Type B pancreatic cell (in vitro differentiated cells): ENCODE measurements at regions not wholly inside any gene's neighbourhood (a gene's known extent, or its start where the extent isn't known, plus 50 kb on each side); places are given as distances from the start of the nearest gene placed in this dataset.

Experiments
- DNase-seq: peaks from one replicate; pipeline ENCODE4 v3.0.0; 2021; ENCODE audit warnings: mixed read lengths; ENCODE audit not compliant: unreplicated experiment; ENCODE audit errors: extremely low spot score
- H3K27ac Mint-ChIP-seq: 2 replicates; pipeline ENCODE4 v1.8.0; 2021; ENCODE audit warnings: mild to moderate bottlenecking, mixed read lengths
- H3K27me3 Mint-ChIP-seq: 2 replicates; pipeline ENCODE4 v1.8.0; 2021; ENCODE audit warnings: mixed read lengths
- H3K36me3 Mint-ChIP-seq: 2 replicates; pipeline ENCODE4 v1.8.0; 2021; ENCODE audit warnings: mixed read lengths
- H3K4me1 Mint-ChIP-seq: one replicate; pipeline ENCODE4 v1.8.0; 2021; ENCODE audit warnings: mixed read lengths; ENCODE audit not compliant: unreplicated experiment
- H3K4me3 Mint-ChIP-seq: 2 replicates; pipeline ENCODE4 v1.8.0; 2021; ENCODE audit warnings: mild to moderate bottlenecking, mixed read lengths
- H3K9me3 Mint-ChIP-seq: 2 replicates; pipeline ENCODE4 v1.8.0; 2021; ENCODE audit warnings: mixed read lengths
- CTCF ChIP-seq: fragments of 200-600 bp; sonication (generic); conservative IDR thresholded peaks from 2 replicates; pipeline ENCODE4 v1.5.0; 2021; ENCODE audit warnings: antibody characterized with exemption, mild to moderate bottlenecking

DNA sequence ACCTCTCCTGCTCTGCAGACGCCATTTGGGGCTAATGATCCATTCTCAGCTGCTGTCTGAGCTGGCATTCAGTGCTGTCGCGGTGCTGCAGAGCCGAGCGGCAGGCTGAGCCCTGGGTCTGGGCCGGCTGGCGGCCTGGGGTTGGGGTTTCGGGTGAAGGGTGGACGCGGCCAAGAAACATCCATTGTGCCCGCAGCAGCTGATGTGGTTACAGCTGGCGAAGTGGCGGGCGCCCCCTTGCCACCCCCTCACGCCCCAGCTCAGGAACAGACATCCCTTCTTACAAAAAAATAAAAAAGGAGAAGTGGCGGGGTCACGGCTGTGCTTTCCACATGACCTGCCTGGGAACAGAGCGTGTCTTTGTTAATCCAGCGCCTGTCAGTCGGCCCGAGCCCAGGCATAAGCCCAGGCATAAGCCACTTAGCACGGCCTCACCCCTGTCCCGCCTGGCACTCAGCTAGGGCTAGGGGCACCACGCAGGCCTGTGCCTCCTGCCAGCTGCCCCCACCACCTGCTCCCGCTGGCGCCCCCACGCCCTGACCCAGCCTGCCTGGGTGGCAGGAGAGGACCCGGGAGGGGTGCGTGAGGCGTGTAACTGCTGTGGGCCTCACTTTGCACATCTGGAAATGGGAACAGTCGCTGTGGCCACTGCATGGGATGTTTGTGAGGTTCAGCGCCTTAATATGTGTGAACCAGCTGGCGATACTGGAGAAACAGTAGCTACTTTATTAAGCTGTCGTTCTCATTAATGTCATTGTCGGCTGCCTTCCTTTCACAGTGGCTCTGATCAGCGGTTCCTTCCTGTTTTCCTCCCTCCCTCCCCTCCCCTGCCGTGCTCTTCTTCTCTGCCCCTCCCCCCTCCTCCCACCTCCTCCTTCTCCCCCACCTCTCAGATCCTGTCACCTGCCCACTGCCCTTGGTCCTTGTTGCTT is 197.7 kb upstream of the CIBAR2 start:
- no peak for DNase-seq
- Mint-ChIP-seq H3K4me3 (no peak overlapping the region), H3K27me3 (peaks cover 3% of the 10 kb centered on the region), H3K4me1 (peaks cover 42% of the 10 kb centered on the region), H3K9me3 (no peaks in the 10 kb centered on the region), H3K27ac (no peak overlapping the region), H3K36me3 (no peaks in the 10 kb centered on the region)
- no peak for TF ChIP-seq CTCF

DNA sequence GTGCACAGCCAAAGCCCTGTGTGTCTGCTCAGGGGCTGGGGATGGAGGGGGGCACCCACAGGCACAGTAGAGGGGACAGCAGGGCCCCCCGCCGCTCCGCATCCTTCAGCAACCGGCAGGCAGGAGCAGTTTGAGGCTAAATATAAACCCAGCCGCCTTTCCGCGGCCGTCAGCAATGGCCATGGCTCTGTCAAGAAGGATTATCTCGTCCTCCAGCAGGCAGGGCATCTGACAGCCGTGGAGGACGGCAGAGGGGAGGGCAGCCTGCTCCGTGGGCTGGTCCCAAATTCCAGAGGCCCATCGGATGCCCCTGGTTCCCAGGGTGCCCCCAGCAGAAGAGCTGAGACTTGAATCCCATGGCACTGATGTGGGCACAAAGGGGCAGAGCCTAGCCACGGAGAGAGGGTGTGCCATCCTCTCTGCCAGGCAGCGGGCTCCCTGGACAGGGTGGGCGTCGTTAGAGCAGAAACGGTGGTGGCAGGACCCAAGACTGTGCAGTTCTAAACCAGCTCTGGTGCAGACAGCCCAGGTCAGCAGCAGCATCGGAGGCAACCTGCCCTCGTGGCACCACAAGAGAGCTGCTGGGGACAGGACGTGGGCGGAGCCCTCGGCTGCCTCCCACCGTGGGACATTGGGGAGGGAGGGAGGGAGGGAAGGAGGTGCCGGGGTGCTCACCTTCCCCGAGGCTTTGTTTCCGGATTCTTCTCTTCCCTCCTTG is 198.8 kb upstream of the CIBAR2 start:
- TF ChIP-seq CTCF, result no peak
- DNase-seq, result no peak
- no peak overlapping the region for H3K27ac Mint-ChIP-seq
- no peaks in the 10 kb centered on the region for H3K36me3 Mint-ChIP-seq
- H3K27me3 Mint-ChIP-seq, result peaks cover 2% of the 10 kb centered on the region
- H3K4me3 Mint-ChIP-seq, result no peak overlapping the region
- H3K9me3 Mint-ChIP-seq, result no peaks in the 10 kb centered on the region
- H3K4me1 Mint-ChIP-seq, result peaks cover 40% of the 10 kb centered on the region

DNA sequence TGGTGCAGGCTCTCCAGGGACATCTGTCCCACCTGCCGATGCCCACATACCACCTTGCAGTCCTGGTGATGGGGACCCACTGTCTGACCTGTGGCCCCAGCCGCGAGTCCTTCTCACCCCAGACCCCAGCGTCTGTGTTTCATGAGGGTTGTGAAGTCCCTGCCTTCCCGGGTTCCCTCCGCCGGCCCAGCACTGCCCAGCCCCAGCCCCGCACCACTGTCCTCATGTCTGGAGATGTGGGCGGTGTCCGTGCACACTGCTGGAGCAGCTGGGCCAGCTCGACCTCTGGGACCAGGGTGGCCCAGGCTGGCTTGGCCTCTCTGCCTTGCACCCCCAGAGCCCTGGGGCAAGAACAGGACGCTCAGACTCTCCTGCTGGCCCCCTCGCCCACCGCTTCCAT is 199.5 kb upstream of the CIBAR2 start:
- Mint-ChIP-seq H3K9me3 (no peaks in the 10 kb centered on the region), H3K4me3 (no peak overlapping the region), H3K27ac (no peak overlapping the region), H3K27me3 (no peaks in the 10 kb centered on the region), H3K4me1 (peaks cover 39% of the 10 kb centered on the region), H3K36me3 (no peaks in the 10 kb centered on the region)
- DNase-seq, result no peak
- TF ChIP-seq CTCF, result no peak

- H3K4me3 Mint-ChIP-seq, result peak overlapping the region; percentile 16
- TF ChIP-seq CTCF, result no peak
Observed at GRCh38 chr16:85312174-85312573, 199.9 kb upstream of the CIBAR2 start.

DNA sequence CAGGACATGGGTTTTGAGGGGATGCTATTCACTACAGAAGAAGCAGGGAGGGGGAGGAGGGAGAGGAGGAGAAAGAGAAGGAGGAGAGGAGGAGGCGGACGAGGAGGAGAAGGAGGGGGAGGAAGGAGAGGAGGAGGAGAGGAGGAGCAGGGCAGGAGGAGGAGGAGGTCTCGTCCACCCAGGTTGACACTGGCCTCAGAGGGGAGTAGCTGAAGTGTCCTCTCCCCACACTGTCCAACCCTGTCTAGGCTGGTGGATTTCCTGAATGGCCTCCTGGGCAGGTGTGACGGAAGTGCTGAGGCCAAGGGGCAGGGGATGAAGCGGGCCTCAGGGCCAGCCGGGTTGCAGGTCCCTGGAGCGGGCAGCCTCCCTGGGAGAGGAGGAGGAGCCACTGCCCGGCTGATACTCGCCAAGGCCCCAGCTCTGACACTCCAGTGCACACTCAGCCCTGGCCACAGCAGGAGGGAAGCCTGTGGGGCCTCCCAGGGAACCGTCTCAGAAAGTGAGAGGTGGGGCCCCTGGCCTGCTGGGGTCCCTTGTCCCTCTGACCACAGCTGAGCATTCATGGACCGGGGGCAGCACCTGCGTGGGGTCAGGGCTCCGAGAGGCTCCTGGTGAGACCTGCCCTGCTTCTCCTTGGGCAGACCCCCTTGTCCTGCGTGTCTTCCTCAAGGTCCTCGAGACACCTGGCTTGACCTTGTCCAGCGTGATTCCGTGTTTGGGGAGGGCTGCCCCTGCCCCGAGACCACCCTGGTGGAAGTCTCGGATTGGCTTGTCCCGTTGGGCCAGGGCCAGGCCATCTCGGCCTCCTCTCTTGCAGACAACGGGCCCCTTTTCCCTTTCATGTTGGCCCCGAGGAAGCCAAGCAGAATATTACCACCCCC is 200.6 kb upstream of the CIBAR2 start:
- H3K27me3 Mint-ChIP-seq, result no peaks in the 10 kb centered on the region
- no peaks in the 10 kb centered on the region for H3K36me3 Mint-ChIP-seq
- no peak for TF ChIP-seq CTCF
- no peak for DNase-seq
- peak overlapping the region; percentile 48 for H3K27ac Mint-ChIP-seq
- peaks cover 40% of the 10 kb centered on the region for H3K4me1 Mint-ChIP-seq
- H3K9me3 Mint-ChIP-seq, result no peaks in the 10 kb centered on the region
- H3K4me3 Mint-ChIP-seq, result peak overlapping the region; percentile 16

More at GRCh38 chr16:85312174-85312573, 199.9 kb upstream of the CIBAR2 start:
- H3K4me1 Mint-ChIP-seq, result peaks cover 40% of the 10 kb centered on the region
- H3K27me3 Mint-ChIP-seq, result no peaks in the 10 kb centered on the region
- H3K27ac Mint-ChIP-seq, result peak overlapping the region; percentile 48
- no peaks in the 10 kb centered on the region for H3K36me3 Mint-ChIP-seq
- no peaks in the 10 kb centered on the region for H3K9me3 Mint-ChIP-seq
- no peak for DNase-seq
